Erythroblast (primary cell): ENCODE measurements at regions not wholly inside any gene's neighbourhood (a gene's known extent, or its start where the extent isn't known, plus 50 kb on each side); places are given as distances from the start of the nearest gene placed in this dataset.

Source experiments
- GATA1 ChIP-seq: IDR thresholded peaks from 2 replicates; pipeline ENCODE4 v1.6.1; 2011; ENCODE audit warnings: low read depth, mild to moderate bottlenecking, control low read depth, low read length, moderate library complexity
- POLR2A ChIP-seq: IDR thresholded peaks from 2 replicates; pipeline ENCODE4 v1.6.1; 2011; ENCODE audit warnings: mild to moderate bottlenecking, low read length

- no peak for TF ChIP-seq POLR2A
- TF ChIP-seq GATA1: no peak
Measured at GRCh38 chr2:209276000-209276399, 147.8 kb upstream of the MAP2 start.
